HepG2 (cell line): ENCODE measurements at regions not wholly inside any gene's neighbourhood (a gene's known extent, or its start where the extent isn't known, plus 50 kb on each side); places are given as distances from the start of the nearest gene placed in this dataset.

Experiments
- ATAC-seq: fragments of 200-7000 bp; cut with Tn5 transposase; 3 replicates; pipeline ENCODE4 v1.9.1; 2020; ENCODE audit warnings: mild to moderate bottlenecking, moderate library complexity
- BruUV-seq: library from RNA; stranded (reverse); fragments of 400-500 nt; replicated peaks from 2 replicates; lab custom pipeline; 2021; lab: Mats Ljungman, UMichigan
- CTCF ChIA-PET: fragments of 300-600 bp; formaldehyde crosslinking; extraction: SDS; loops from one replicate; lab custom pipeline; 2021; ENCODE audit warnings: low total read pairs, inconsistent platforms, low intra/inter-chr PET ratio; lab: Yijun Ruan, JAX
- POLR2A ChIA-PET: fragments of 350-600 bp; sonication (Branson Sonifier 250); formaldehyde crosslinking; loops from one replicate; lab custom pipeline; 2020; ENCODE audit warnings: antibody characterized with exemption, inconsistent platforms; lab: Yijun Ruan, JAX
- DNase-seq: peaks from one replicate; pipeline ENCODE4 v3.0.0-alpha.2; 2015; ENCODE audit warnings: low spot score
- FAIRE-seq: peaks from 3 replicates; lab custom pipeline; 2011; peaks lifted over from hg19 to GRCh38; lab: Jason Lieb, UNC
- H2AFZ ChIP-seq: one replicate; pipeline ENCODE4 v1.6.1; 2011; ENCODE audit warnings: low read length, inconsistent platforms
- H3K27ac ChIP-seq: fragments of 300-600 bp; 3 replicates; pipeline ENCODE4 v1.8.0; 2011; ENCODE audit warnings: mixed run types, mild to moderate bottlenecking, mixed read lengths, low read length, inconsistent platforms; ENCODE audit not compliant: insufficient read depth; ENCODE audit errors: extremely low read length
- H3K27me3 ChIP-seq, 2 experiments: fragments of 200-600 bp in 1 of 2; 2 replicates in 1 of 2; 3 replicates in 1 of 2; pipeline versions ENCODE4 v1.6.0 to v1.8.0; 2011; ENCODE audit warnings: low read length in 2 of 2, mild to moderate bottlenecking in 2 of 2, moderate library complexity in 2 of 2, inconsistent platforms in 1 of 2; ENCODE audit not compliant: insufficient read depth in 2 of 2, control insufficient read depth in 1 of 2
- H3K36me3 ChIP-seq, 2 experiments: fragments of 200-600 bp in 1 of 2; replicated peaks in 1 of 2; 2 replicates in 1 of 2; 3 replicates in 1 of 2; pipeline versions ENCODE4 v1.5.1 to v1.8.0; 2011; ENCODE audit warnings: low read length in 2 of 2, inconsistent platforms in 1 of 2; ENCODE audit not compliant: insufficient read depth in 2 of 2, control insufficient read depth in 1 of 2
- H3K4me1 ChIP-seq: 2 replicates; pipeline ENCODE4 v1.5.1; 2012; ENCODE audit warnings: low read length, inconsistent platforms; ENCODE audit not compliant: insufficient read depth
- H3K4me2 ChIP-seq: 2 replicates; pipeline ENCODE4 v1.6.0; 2011; ENCODE audit warnings: low read depth, low read length, inconsistent platforms
- H3K4me3 ChIP-seq, 3 experiments: fragments of 200-600 bp in 1 of 3; sonication (generic), shearing (Covaris generic) in 1 of 3; replicated peaks in 1 of 3; 2 replicates each; pipeline ENCODE4 v1.5.1; 2011 to 2016; ENCODE audit warnings: low read length in 3 of 3, inconsistent platforms in 2 of 3, low read depth in 2 of 3, mild to moderate bottlenecking in 2 of 3, control low read depth in 1 of 3, mixed read lengths in 1 of 3; ENCODE audit not compliant: insufficient read depth in 1 of 3
- H3K79me2 ChIP-seq: one replicate; pipeline ENCODE4 v1.6.1; 2011; ENCODE audit warnings: low read length, inconsistent platforms; ENCODE audit not compliant: insufficient read depth
- H3K9ac ChIP-seq: 2 replicates; pipeline ENCODE4 v1.6.0; 2011; ENCODE audit warnings: mild to moderate bottlenecking, low read depth, low read length, inconsistent platforms; ENCODE audit not compliant: insufficient read depth
- H3K9me3 ChIP-seq: 2 replicates; pipeline ENCODE4 v1.5.1; 2012; ENCODE audit warnings: mild to moderate bottlenecking, low read length
- H4K20me1 ChIP-seq: 2 replicates; pipeline ENCODE4 v1.6.0; 2011; ENCODE audit warnings: inconsistent platforms, mild to moderate bottlenecking, low read length, moderate library complexity; ENCODE audit not compliant: insufficient read depth
- GATAD2A ChIP-seq: IDR thresholded peaks from 2 replicates; pipeline ENCODE4 v1.6.1; 2016
- KAT7 ChIP-seq: IDR thresholded peaks from 2 replicates; pipeline ENCODE4 v1.6.1; 2018; ENCODE audit warnings: borderline replicate concordance, missing compliant biosample characterization
- KLF16 ChIP-seq, 2 experiments: sonication (generic) in 1 of 2; formaldehyde crosslinking in 1 of 2; IDR thresholded peaks; 2 replicates each; pipeline versions ENCODE4 v1.6.1 to v1.8.0; 2016 to 2023; ENCODE audit warnings: missing genetic modification reagents in 2 of 2, missing compliant biosample characterization in 1 of 2
- MYNN ChIP-seq: sonication (generic); formaldehyde crosslinking; IDR thresholded peaks from 2 replicates; pipeline ENCODE4 v1.4.0; 2020; ENCODE audit warnings: mild to moderate bottlenecking, low read depth, missing genetic modification reagents
- NKX3-1 ChIP-seq: sonication (generic); formaldehyde crosslinking; IDR thresholded peaks from 2 replicates; pipeline ENCODE4 v1.5.0; 2020; ENCODE audit warnings: missing genetic modification reagents
- ZNF160 ChIP-seq: sonication (generic); formaldehyde crosslinking; IDR thresholded peaks from 2 replicates; pipeline ENCODE4 v1.8.0; 2022; ENCODE audit warnings: mild to moderate bottlenecking, inconsistent platforms, missing genetic modification reagents
- ZNF615 ChIP-seq: sonication (generic); formaldehyde crosslinking; IDR thresholded peaks from 2 replicates; pipeline ENCODE4 v1.5.0; 2020; ENCODE audit warnings: mild to moderate bottlenecking, missing genetic modification reagents, borderline replicate concordance
- ZNF75D ChIP-seq: sonication (generic); formaldehyde crosslinking; IDR thresholded peaks from 2 replicates; pipeline ENCODE4 v1.8.1; 2023; ENCODE audit warnings: missing genetic modification reagents, mild to moderate bottlenecking, borderline replicate concordance
- ZNF792 ChIP-seq: IDR thresholded peaks from 2 replicates; pipeline ENCODE4 v1.6.1; 2016
- ZNF816 ChIP-seq: sonication (generic); formaldehyde crosslinking; IDR thresholded peaks from 2 replicates; pipeline ENCODE4 v1.8.0; 2022; ENCODE audit warnings: missing genetic modification reagents, mild to moderate bottlenecking, borderline replicate concordance
- ZNF891 ChIP-seq: sonication (generic); formaldehyde crosslinking; IDR thresholded peaks from 2 replicates; pipeline ENCODE4 v1.5.0; 2020; ENCODE audit warnings: mild to moderate bottlenecking, missing genetic modification reagents
- WGBS: methylation state at CpG from one replicate; pipeline ENCODE4 v1.1.6; 2017; ENCODE audit warnings: low lambda C conversion rate; 5-methylcytosine and 5-hydroxymethylcytosine counted together
- in situ Hi-C: cut with HindIII; loops from 2 replicates; pipeline ENCODE4 v1.10.0; 2017; ENCODE audit warnings: low pct_unique_long_range_greater_than_20kb; ENCODE audit not compliant: extremely low pct_ligation_motif_present
- intact Hi-C: fragments of 100-400 bp; cut with micrococcal nuclease; formaldehyde crosslinking; loops from one replicate; pipeline ENCODE4 v1.10.0; 2022; ENCODE audit not compliant: unreplicated experiment
- TF ChIP-seq, protein P1 (sequence below): sonication (generic); formaldehyde crosslinking; IDR thresholded peaks from 2 replicates; pipeline ENCODE4 v1.4.0; 2020; ENCODE audit warnings: missing genetic modification reagents
- TF ChIP-seq, protein P2 (sequence below): IDR thresholded peaks from 2 replicates; pipeline ENCODE4 v1.6.1; 2016; ENCODE audit warnings: low read depth, missing genetic modification reagents, missing compliant biosample characterization
- TF ChIP-seq, protein P3 (sequence below): sonication (generic); formaldehyde crosslinking; IDR thresholded peaks from 2 replicates; pipeline ENCODE4 v1.4.0; 2020; ENCODE audit warnings: missing genetic modification reagents, borderline replicate concordance

DNA sequence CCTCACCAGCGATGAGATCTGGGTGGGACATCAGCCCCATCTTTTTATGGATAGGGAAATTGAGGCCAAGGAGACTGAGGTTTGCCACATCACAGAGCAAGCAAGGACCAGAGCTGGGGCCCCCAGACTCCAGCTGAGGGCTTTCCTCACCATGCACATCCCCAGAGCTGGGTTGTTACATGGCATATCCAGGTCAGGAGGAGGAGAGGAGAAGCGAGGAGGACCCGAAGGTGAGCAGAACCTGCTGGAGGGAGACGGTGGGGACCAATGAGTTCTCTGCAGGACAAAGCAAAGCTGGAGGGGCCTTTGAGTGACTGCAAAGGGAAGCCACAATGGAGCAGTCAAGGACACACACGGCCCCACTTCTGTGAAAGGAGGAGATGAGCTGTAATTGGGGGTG lies 255.5 kb upstream of the CSF3R start:
- ChIA-PET POLR2A (no interaction called here), CTCF (no interaction called here)
- ATAC-seq, result no peak
- Histone ChIP-seq H3K9ac (no peak overlapping the region), H2AFZ (no peak overlapping the region), H4K20me1 (no peaks in the 10 kb centered on the region), H3K4me1 (no peaks in the 10 kb centered on the region), H3K4me2 (no peak overlapping the region), H3K79me2 (no peaks in the 10 kb centered on the region), H3K9me3 (no peaks in the 10 kb centered on the region), H3K4me3 (no peak overlapping the region), H3K36me3 (no peaks in the 10 kb centered on the region), H3K27ac (no peak overlapping the region), H3K27me3 (peaks cover 5 to 27% of the 10 kb centered on the region in 2 experiments; a peak in 3 of 5 replicates)
- DNase-seq, result no peak
- FAIRE-seq, result no peak
- intact Hi-C loops, result no loop called here
- 11% methylated on average over 4 of the region's 5 CpGs for WGBS
- in situ Hi-C loops, result no loop called here
- no TSS peak for BruUV-seq
- TF ChIP-seq ZNF75D (CRISPR knock-in tag) (no peak), ZNF160 (CRISPR knock-in tag) (no peak), GATAD2A (CRISPR knock-in tag) (no peak), KAT7 (CRISPR knock-in tag) (no peak), KLF16 (CRISPR knock-in tag; IDR thresholded peaks at IDR 0.05) (no peak), ZNF792 (CRISPR knock-in tag) (no peak), ZNF816 (no peak), ZNF891 (CRISPR knock-in tag) (no peak), ZNF615 (CRISPR knock-in tag) (no peak), NKX3-1 (CRISPR knock-in tag) (no peak), MYNN (CRISPR knock-in tag) (no peak)
- TF ChIP-seq, protein P1, sequence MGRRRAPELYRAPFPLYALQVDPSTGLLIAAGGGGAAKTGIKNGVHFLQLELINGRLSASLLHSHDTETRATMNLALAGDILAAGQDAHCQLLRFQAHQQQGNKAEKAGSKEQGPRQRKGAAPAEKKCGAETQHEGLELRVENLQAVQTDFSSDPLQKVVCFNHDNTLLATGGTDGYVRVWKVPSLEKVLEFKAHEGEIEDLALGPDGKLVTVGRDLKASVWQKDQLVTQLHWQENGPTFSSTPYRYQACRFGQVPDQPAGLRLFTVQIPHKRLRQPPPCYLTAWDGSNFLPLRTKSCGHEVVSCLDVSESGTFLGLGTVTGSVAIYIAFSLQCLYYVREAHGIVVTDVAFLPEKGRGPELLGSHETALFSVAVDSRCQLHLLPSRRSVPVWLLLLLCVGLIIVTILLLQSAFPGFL (CRISPR knock-in tag), result no peak
- TF ChIP-seq, protein P2, sequence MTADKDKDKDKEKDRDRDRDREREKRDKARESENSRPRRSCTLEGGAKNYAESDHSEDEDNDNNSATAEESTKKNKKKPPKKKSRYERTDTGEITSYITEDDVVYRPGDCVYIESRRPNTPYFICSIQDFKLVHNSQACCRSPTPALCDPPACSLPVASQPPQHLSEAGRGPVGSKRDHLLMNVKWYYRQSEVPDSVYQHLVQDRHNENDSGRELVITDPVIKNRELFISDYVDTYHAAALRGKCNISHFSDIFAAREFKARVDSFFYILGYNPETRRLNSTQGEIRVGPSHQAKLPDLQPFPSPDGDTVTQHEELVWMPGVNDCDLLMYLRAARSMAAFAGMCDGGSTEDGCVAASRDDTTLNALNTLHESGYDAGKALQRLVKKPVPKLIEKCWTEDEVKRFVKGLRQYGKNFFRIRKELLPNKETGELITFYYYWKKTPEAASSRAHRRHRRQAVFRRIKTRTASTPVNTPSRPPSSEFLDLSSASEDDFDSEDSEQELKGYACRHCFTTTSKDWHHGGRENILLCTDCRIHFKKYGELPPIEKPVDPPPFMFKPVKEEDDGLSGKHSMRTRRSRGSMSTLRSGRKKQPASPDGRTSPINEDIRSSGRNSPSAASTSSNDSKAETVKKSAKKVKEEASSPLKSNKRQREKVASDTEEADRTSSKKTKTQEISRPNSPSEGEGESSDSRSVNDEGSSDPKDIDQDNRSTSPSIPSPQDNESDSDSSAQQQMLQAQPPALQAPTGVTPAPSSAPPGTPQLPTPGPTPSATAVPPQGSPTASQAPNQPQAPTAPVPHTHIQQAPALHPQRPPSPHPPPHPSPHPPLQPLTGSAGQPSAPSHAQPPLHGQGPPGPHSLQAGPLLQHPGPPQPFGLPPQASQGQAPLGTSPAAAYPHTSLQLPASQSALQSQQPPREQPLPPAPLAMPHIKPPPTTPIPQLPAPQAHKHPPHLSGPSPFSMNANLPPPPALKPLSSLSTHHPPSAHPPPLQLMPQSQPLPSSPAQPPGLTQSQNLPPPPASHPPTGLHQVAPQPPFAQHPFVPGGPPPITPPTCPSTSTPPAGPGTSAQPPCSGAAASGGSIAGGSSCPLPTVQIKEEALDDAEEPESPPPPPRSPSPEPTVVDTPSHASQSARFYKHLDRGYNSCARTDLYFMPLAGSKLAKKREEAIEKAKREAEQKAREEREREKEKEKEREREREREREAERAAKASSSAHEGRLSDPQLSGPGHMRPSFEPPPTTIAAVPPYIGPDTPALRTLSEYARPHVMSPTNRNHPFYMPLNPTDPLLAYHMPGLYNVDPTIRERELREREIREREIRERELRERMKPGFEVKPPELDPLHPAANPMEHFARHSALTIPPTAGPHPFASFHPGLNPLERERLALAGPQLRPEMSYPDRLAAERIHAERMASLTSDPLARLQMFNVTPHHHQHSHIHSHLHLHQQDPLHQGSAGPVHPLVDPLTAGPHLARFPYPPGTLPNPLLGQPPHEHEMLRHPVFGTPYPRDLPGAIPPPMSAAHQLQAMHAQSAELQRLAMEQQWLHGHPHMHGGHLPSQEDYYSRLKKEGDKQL (CRISPR knock-in tag), result no peak
- TF ChIP-seq, protein P3, sequence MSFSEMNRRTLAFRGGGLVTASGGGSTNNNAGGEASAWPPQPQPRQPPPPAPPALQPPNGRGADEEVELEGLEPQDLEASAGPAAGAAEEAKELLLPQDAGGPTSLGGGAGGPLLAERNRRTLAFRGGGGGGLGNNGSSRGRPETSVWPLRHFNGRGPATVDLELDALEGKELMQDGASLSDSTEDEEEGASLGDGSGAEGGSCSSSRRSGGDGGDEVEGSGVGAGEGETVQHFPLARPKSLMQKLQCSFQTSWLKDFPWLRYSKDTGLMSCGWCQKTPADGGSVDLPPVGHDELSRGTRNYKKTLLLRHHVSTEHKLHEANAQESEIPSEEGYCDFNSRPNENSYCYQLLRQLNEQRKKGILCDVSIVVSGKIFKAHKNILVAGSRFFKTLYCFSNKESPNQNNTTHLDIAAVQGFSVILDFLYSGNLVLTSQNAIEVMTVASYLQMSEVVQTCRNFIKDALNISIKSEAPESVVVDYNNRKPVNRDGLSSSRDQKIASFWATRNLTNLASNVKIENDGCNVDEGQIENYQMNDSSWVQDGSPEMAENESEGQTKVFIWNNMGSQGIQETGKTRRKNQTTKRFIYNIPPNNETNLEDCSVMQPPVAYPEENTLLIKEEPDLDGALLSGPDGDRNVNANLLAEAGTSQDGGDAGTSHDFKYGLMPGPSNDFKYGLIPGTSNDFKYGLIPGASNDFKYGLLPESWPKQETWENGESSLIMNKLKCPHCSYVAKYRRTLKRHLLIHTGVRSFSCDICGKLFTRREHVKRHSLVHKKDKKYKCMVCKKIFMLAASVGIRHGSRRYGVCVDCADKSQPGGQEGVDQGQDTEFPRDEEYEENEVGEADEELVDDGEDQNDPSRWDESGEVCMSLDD (CRISPR knock-in tag), result no peak
